ENCODE measurements at regions not wholly inside any gene's neighbourhood (a gene's known extent, or its start where the extent isn't known, plus 50 kb on each side); places are given as distances from the start of the nearest gene placed in this dataset.

DNA sequence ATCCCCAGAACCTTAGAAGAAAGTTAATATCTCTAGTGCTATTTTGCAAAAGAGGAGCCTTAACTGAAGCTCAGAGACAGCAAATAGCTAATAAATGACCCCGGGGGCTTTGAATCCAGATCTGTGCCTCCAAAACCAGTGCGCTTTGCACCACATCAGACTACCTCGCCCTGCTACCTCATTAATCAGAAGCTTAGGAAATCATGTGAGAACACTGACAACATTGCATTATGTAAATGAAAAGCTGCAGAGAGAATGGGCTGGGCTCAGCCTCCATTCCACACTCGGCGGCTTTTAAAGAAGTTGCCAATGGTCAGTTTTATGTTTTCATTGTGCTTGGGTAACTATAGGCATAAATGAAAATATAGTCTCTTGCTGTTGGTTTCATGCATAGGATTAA lies 54.0 kb upstream of the STMND1 start:
- DNase-seq: no peak

DNA sequence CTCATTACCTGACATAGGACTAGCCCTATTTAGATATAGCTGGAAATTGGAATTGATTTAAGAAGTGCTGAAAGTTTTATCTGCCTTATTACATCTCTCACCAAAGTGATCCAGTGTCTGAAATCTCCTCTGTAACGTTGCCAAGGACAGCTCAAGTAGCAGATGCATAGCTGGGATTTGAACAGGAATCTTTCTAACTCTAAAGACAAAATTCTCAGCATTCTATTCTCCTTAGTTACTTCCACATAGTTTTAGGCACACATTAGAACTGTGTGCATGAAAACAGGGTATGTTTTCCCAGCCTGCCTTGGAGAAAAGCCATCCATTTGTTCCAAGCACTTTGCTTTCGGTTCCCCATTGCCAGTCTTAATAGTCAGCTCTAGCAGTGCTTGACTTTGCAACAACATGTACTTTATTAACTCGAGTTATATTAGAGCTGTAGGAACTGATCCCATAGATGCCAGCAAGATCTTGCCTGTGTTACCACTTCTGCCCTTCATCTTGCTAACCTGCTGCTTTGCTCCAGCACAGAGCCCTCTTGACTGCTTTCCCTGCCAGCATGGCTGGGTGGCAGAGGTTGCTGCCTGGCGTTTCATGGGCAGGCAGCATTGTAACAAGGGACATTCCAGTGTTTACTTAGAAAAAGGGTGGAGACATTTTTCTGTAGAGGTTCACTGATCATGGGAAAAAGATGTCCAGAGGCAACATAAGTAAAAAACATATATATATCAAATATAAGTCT lies 56.1 kb upstream of the STMND1 start:
- DNase-seq: no peak

DNA sequence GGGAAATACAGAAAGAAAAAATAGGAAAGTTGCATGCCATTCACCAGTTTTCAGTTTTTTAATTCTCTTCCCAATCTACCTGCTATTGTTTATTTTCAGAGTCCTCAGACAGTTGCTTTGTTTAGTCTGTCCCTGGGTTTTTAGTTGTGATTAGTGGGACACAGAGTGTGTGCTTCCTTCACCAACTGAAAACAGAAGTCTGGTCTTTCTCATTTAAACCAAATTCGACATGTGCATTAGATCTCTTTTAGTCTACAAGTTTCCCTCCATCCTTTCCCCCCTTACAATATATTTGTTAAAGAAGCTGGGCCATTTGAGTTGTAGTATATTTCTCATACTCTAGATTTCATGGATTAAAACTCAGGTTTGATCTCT lies 58.7 kb upstream of the STMND1 start:
- DNase-seq: no peak

DNA sequence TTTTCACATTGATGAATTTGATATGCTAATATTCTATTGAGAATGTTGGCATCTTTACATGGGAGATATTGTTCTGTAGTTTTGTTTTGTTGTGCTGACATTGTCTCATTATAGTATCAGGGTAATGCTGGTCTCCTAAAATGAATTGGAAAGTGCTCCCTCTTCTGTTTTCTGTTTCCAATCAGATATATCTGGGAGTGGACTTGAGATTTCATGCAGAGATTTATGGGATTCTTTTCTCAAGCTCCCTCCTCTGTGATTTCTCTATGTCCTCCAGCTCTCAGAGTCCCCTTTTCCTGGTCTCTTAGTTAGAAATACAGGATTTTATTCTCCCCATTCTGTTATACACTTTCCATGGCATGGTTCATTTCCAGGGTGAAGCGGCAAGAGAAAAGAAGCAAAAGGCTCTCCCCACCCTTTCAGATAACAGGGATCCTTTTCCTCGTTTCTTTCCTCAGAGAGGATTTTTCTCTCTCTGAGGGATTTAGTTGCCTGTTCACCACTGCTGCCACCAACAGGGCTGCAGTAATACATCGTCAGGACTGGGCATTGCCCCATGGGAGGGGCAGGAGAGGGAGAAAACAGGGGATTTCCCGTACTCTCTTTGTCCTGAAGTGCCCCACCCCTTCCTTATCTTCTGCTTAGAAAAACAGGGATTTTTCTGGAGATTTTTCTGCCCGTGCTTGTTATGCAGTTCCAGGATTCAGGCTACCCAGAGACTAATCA lies 59.3 kb upstream of the STMND1 start:
- DNase-seq: no peak

DNA sequence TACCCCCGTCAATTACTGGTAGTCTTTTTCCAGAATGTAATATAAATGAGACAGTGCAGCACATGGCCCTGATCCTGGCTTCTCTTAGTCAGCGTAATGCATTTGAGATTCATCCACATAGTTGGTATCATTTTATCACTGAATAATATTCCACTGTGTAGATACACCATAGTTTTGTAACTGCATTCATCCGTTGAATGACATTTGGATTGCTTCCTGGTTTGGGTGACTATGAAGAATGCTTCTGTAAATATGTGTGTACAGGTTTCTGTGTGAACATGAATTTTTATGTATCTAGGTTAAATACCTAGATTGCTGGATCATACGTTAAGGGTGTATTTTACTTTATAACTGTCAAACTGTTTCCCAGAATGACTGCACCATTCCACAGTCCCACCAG lies 62.6 kb upstream of the STMND1 start:
- no peak for DNase-seq

DNA sequence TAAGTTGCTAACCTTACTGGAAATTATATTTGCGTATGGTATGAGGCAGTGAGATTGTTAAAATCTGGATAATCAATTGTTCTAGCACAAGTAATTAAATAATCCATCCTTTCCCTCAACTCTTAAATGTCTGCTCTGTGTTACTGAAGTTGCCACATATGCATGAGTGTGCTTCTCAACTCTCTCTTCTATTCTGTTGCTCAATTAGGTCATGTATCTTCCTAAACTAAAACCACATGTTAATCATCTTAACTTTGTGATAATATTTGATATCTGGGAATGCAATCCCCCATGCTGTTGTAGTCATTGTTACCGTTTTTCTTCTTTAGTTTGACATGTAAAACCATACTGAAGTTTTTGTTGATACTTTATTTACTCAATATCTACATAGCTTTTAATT lies 63.5 kb upstream of the STMND1 start:
- DNase-seq: no peak

DNA sequence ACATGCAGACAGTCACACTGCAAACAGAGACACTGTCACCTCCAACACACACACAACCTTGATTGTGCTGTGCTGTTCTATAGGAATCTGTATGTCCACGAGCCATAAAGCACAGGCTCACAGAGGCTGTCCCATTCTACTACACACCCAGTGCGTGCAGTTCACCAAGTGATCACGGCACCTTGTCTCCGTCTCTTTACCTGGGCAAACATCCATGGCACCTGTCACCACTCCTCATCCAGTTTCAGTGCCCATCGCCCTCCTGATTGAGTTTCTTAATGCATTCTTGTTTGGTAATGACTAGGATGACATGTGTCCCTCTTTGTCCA lies 65.8 kb upstream of the STMND1 start:
- no peak for DNase-seq

DNA sequence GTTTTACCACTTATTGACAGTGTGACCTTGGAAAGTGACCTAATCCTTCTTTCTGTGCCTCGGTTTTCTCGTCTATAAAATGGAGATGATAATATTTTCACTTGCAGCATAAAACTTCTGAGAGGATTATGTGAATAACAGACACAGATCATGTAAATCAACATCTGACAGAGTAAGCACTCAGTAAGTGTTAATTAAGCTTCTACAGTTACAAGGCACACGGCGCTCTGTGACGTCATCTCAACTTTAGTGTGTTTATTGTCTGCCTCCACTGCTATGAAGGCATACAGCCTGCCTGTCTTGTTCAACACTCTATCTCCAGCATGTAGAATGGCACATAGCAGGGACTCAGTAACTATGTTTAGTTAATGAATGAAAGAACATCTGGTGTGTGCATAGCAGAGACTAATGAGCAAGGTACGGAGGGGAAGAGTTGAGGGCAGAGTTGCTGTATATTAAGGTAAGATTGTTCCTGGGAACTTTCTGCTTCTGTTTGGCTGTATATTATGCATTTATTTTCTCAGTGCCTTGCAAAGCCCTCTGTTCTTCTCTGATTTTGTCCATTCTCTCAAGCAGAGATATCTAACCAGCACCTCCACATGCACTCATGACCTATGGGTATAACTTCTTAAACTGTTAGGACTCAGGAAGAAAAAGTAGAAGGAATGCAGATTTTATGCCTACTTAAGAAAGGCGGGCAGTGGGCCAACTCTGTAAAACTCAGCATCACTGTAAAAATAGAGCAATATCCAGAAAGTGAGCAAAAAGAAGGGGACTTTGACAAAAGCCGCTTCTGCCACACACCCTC lies 66.4 kb upstream of the STMND1 start:
- no peak for DNase-seq

DNA sequence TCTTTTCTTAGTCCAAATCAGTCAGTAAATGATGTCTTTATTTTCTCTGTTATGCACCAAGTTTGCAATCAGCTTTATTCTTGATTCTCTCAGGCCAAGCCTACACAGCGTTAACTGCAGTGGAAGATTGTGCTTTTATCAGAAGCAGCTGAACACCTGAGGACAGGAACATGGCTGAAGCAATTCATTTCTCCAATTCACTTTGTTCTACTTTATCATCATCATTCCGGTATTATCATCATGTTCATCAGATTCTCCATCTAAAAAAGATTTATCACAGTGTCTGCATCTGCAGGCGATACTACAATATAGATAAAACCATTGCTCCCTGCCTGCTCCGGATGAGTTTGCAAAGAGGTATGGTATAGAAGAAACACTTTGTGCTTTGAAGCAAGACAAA lies 68.1 kb upstream of the STMND1 start:
- no peak for DNase-seq

DNA sequence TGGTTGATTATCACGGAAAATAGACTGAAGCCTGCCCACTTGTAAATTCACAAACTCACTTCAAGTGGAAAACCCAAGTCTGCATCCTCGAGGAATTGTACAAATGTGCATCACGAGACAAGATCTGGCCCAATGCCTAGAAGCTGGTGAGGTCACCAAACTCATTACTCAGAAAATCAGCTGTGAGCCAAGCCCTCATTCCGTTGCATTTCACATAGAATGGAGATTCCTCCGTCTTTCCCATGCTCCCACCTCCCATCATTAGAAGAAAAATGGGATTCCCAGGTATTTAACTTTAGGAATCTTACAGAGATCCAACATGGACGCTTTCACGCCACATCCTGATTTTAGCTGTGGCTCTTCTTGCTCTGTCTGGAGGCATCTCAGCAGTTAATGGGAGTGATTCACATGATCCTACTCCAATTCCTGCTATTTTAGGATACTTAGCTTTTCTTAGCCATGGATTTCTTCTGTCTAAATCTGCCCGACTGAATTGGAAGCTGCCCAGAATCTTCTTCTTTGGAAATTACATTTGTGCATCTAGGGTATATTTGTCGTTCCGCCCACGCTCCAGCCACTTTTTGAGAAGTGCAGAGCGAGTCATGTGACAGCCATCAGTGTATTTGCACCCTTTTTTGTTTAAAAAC lies 68.7 kb upstream of the STMND1 start:
- no peak for DNase-seq

DNA sequence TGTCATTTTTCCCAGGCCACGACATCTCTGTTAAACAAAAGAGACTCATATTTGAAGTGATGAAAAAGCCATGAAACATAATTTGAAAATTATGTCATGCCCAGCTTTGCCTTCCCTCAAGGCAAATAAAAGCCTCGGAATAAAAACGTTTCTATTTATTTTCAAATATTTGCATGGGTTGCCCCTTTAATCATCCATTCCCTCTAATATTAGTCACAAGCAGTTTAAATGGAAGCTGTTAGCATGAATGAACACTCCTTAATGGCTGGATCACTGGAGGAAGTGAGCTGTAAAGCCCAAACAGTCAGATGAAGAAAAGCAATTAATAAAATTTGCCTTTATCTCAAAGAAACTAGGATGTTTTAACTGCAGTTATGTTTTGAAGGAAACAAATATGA lies 69.3 kb upstream of the STMND1 start:
- no peak for DNase-seq

DNA sequence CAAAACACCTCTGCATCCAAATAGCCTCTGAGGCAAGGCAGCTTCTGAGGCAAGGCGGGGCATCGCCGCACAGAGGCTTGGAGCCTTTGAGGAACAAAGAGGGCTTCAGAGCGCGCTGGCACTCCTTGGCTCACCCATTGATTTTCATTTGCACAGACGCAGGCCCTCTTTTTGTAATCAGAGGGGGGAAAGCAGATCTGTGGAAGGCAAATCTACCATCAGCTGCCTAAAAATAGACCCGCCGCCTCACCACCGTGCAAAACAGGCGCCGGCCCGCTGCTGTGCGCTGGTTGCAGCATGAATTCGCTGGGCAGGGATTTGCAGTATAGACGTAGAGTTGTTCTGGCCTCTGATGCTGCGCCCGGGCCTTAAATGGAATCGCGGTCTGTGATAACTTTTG lies 69.9 kb upstream of the STMND1 start:
- no peak for DNase-seq

DNA sequence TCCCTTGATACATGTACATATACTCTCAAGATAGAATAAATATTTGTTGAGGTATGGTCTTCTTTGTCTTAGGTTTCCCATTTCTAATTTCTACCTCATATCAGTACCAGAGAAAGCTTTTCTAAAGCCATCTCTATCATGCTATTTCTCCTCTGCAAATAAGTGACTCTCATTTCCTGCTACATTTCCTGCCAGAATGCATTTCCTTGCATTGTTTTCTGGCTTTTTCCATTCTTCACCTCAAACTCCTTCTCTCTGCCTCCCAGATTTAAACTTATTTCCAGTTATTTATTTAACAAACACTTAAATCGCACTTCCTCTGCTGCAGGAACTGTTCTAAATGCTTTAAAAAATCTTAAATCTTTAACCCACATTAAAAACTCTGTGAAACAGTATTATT lies 74.4 kb upstream of the STMND1 start:
- DNase-seq: no peak

DNA sequence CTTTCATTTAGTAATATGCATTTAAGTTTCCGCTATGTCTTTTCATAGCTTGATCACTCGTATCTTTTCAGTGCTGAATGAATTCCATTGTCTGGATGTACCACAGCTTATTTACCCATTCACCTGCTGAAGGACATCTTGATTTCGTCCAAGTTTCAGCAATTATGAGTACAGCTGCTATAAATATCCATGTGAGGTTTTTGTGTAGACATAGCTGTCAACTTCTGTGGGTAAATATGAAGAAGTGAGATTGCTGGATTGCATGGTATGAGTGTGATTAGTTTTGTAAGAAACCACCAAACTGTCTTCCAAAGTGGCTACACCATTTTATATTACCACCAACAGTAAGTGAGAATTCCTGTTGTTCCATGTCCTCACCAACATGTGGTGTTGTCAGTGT lies 79.2 kb upstream of the STMND1 start:
- no peak for DNase-seq

DNA sequence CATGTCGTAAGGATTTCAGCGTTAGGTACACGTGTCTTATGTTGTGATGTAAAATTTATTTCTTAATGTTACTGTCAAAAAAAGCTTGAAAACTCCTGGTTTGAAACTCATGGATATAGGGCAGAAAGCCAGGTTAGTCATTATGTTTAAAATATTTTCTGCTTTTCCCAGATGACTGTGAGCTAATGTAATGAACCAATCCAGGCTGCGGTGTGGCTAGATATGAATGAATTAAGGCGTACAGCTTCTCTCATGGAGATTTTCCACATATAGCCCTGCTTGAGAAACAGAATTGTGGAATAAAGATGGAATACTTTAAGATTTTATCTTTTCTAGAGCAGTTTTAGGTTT lies 80.3 kb upstream of the STMND1 start:
- DNase-seq: no peak

DNA sequence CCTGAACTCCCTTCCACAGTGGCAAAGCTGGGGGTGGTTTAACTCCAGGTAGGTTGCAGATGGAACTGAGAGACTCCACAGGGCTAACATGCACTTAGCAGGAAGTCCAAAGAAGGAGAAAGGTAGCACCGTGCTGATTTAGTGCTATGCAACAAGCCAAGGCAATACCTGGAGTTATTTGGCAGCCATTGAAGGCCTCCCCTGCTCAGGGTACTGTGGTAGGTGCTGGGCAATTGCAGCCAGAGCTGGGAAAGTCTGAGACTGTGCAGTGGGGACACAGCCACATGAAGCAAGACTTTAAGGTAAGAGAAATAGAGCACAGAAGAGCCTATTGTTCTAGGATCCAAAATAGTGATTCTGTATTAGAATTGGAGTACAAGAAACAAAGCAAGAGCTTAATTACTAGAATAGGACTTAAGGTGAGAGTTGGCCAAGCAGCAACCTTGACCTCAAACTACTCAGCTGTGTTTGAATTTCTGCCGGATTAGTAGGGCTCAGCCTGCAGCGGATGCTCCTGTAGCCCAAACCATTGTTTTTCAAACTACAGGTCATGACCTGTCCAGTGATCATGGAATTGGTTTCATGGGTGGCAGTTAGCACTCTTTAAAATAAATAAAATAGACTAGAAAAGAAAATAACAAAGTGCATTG lies 80.8 kb upstream of the STMND1 start:
- no peak for DNase-seq

DNA sequence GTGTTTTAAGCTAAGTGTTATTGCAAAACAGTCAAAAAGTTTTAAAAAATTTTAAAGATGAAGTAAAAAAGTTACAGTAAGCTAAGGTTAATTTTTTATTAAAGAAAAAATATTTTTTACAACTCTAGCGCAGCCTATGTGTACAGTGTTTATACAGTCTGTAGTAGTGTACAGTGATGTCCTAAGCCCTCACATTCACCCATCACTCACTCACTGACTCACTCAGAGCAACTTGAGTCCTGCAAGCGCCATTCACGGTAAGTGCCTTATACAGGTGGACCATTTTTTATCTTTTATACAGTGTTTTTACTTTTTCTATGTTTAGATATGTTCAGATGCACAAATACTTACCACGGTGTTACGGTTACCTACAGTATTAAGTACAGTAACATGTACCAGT lies 83.4 kb upstream of the STMND1 start:
- DNase-seq: no peak

DNA sequence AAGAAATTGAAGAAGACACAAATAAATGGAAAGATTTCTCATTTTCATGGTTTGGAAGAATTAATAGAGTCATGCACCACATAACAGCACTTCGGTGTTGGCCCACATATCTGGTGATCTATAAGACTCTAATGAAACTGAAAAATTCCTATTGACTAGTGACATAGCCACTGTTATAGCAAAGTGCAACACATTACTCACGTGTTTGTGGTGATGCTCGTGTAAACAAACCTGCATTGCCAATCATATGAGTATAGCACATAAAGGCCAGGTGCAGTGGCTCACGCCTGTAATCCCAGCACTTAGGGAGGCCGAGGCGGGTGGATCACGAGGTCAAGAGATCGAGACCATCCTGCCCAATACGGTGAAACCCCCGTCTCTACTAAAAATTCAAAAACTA lies 84.4 kb upstream of the STMND1 start:
- no peak for DNase-seq

DNA sequence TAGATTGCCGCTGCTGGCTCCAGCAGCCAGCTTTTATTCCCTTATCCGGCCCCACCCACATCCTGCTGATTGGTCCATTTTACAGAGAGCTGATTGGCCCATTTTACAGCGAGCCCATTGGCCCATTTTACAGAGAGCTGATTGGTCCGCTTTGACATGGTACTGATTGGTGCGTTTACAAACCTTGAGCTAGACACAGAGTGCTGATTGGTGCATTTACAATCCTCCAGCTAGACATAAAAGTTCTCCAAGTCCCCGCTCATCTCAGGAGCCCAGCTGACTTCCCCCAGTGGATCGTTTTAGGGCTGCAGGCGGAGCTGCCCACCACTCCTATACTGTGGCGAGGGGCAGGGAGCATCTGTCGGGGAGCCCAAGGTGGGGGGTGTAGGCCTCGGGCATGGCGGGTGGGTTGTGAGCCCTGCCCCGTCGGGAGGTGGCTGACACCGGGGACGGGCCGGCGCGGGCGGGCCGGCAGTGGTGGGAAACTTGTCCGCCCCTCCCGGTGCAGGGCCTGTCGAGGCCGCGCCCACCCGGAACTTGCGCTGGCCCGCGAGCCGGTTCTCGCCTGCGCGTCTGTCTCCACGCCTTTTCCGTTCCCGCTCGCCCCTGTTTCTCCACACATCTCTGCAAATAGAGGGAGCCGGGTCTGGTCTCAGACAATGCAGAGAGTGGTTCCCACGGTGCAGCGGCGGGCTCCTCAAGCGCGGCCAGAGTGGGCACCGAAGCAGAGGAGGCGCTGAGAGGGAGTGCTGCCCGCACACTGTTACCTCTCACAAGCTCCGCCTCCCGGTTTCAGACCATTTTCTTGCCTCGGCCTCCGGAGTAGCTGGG lies 86.1 kb upstream of the STMND1 start:
- DNase-seq: peak; percentile 18

DNA sequence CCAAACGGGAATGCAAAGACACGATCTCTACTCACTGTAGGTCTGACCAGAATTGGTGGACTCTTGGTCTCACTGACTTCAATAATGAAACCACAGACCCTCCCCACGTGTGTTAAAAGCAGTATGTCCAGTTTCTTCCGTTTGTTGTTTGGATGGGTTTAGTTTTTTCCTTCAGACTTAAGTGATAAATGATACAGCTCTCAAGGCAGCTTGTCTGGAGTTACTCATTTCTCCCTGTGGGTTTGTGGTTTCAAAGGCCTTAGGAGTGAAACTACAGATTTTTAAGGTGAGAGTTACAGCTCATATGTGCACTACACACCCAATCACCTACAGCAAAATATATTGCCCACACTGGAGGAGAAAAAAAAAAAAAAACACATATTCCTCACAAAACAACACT lies 86.7 kb upstream of the STMND1 start:
- peak; percentile 38 for DNase-seq

DNA sequence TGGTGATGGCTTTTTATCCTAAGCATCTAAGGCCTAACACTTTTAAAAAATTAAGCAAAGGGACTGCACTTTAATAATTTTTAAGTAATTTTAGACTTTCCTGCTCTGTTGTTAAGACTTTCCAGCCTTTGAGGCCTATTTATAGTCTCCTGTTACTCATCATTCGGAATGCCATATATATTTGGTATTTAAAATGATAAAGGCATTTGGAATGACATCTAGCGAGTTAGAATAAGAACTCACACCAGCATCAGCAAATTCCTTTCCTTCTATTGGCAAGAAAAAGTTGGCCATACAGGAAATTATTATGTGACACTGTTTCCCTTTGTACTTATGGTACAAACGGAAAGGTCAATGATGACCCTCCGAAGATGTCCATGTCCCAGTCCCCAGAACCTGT lies 88.1 kb upstream of the STMND1 start:
- no peak for DNase-seq
